Gastrocnemius medialis (tissue), 4 donors: ENCODE measurements at regions not wholly inside any gene's neighbourhood (a gene's known extent, or its start where the extent isn't known, plus 50 kb on each side); places are given as distances from the start of the nearest gene placed in this dataset.

Source experiments
- ATAC-seq, 2 donors: fragments of 150-250 bp; one replicate each; pipeline ENCODE4 v1.9.1; 2016
- DNase-seq, 2 donors: peaks; one replicate each; pipeline ENCODE4 v3.0.0-alpha.2; 2019
- H3K27ac ChIP-seq, 4 donors: fragments of 200-600 bp; sonication (generic); 1 replicate in 1 of 4; 2 replicates in 3 of 4; pipeline ENCODE4 v1.5.1; 2016 to 2018; ENCODE audit warnings: mild to moderate bottlenecking in 2 of 4, moderate library complexity in 1 of 4
- H3K27me3 ChIP-seq, 3 donors: fragments of 200-600 bp; sonication (generic) in 2 of 3; 1 replicate in 1 of 3; 2 replicates in 2 of 3; pipeline versions ENCODE4 v1.5.1 to v1.6.0; 2016 to 2019; ENCODE audit warnings: mild to moderate bottlenecking in 1 of 3, moderate library complexity in 1 of 3
- H3K36me3 ChIP-seq, 2 donors: fragments of 200-600 bp; sonication (generic) in 1 of 2; one replicate each; pipeline ENCODE4 v1.5.1; 2017 to 2018
- H3K4me1 ChIP-seq, 2 donors: fragments of 200-600 bp; sonication (generic) in 1 of 2; one replicate each; pipeline ENCODE4 v1.5.1; 2016 to 2017; ENCODE audit warnings: mild to moderate bottlenecking in 2 of 2
- H3K4me3 ChIP-seq, 4 donors: fragments of 200-600 bp; sonication (generic) in 3 of 4; 1 replicate in 1 of 4; 2 replicates in 3 of 4; pipeline ENCODE4 v1.5.1; 2016 to 2019; ENCODE audit warnings: mild to moderate bottlenecking in 2 of 4
- H3K9me3 ChIP-seq, 3 donors: fragments of 200-600 bp; sonication (generic) in 2 of 3; 1 replicate in 1 of 3; 2 replicates in 2 of 3; pipeline ENCODE4 v1.5.1; 2016 to 2019
- POLR2A ChIP-seq, 2 donors: fragments of 450-650 bp; IDR thresholded peaks; one replicate each; pipeline ENCODE4 v1.6.1; 2017; ENCODE audit warnings: antibody characterized with exemption in 2 of 2, mild to moderate bottlenecking in 2 of 2, moderate library complexity in 2 of 2
- in situ Hi-C, 4 donors: fragments of 200-750 bp; cut with MboI; loops; one replicate each; pipeline versions ENCODE4 v1.15.0 to v1.8.0; 2017; ENCODE audit warnings: low sequenced_read_pairs in 4 of 4
- intact Hi-C: fragments of 100-400 bp; cut with DNase I; formaldehyde crosslinking; loops from one replicate; pipeline ENCODE4 v1.15.1; 2023; ENCODE audit warnings: low total_unique reads
- TF ChIP-seq, protein P1 (sequence below), 5 experiments: fragments of 450-650 bp in 3 of 5; fragments of 200-600 bp in 2 of 5; sonication (generic) in 2 of 5; IDR thresholded peaks in 4 of 5; conservative IDR thresholded peaks in 1 of 5; 1 replicate in 4 of 5; 2 replicates in 1 of 5; pipeline ENCODE4 v1.5.1; 2016 to 2019; ENCODE audit warnings: antibody characterized with exemption in 5 of 5, mild to moderate bottlenecking in 3 of 5, moderate library complexity in 3 of 5

DNA sequence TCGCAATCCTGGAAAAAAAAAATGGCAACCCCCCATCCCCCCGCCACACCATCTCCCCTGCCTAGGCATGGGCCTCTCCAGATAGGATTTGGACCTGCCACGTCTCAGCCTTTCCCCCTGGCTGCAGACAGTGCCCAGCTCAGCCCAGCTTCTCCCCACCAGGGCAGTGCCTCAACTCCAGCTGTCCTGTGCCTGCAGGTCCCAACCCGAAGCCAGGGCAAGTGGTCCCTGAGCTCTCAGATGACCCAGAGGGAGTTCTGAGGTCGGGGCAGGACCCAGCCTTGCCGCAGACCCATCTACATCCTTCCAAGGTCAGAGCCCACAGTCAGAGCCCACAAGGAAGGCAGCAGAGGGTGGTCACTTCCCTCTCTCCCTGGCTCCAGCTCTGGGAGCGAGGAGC is 86.7 kb upstream of the POU3F1 start:
- peaks cover 11 to 29% (median 17%) of the 10 kb centered on the region in 3 donors for H3K27me3 ChIP-seq
- H3K4me3 ChIP-seq, result no peak overlapping the region
- intact Hi-C loops (no loop called here), in situ Hi-C loops (no loop called here)
- H3K4me1 ChIP-seq, result peaks cover 4 to 10% of the 10 kb centered on the region in 2 donors
- DNase-seq (no peak), ATAC-seq (no peak)
- TF ChIP-seq, protein P1, sequence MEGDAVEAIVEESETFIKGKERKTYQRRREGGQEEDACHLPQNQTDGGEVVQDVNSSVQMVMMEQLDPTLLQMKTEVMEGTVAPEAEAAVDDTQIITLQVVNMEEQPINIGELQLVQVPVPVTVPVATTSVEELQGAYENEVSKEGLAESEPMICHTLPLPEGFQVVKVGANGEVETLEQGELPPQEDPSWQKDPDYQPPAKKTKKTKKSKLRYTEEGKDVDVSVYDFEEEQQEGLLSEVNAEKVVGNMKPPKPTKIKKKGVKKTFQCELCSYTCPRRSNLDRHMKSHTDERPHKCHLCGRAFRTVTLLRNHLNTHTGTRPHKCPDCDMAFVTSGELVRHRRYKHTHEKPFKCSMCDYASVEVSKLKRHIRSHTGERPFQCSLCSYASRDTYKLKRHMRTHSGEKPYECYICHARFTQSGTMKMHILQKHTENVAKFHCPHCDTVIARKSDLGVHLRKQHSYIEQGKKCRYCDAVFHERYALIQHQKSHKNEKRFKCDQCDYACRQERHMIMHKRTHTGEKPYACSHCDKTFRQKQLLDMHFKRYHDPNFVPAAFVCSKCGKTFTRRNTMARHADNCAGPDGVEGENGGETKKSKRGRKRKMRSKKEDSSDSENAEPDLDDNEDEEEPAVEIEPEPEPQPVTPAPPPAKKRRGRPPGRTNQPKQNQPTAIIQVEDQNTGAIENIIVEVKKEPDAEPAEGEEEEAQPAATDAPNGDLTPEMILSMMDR (IDR thresholded peaks at IDR 0.05 in 4 of 5, conservative IDR thresholded peaks at IDR 0.05 in 1 of 5), result no peak
- TF ChIP-seq POLR2A (IDR thresholded peaks at IDR 0.05), result no peak
- H3K27ac ChIP-seq, result no peak overlapping the region
- no peaks in the 10 kb centered on the region for H3K9me3 ChIP-seq
- no peaks in the 10 kb centered on the region for H3K36me3 ChIP-seq

DNA sequence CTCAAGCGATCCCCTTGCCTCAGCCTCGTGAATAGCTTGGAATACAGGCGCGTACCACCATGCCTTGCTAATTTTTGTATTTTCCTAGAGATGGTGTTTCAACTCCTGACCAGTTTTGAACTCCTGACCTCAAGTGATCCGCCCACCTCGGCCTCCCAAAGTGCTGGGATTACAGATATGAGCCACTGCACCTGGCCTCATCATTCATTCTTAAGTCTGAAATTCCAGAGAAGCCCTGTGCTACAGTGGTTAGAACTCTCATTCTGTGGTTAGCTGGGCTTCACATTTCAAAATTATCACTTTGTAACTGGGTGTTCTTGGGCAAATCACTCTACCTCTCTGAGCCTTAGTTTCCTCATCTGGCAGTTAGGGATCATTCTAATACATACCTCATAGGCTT is 86.1 kb upstream of the POU3F1 start:
- TF ChIP-seq, protein P1 (IDR thresholded peaks at IDR 0.05 in 4 of 5, conservative IDR thresholded peaks at IDR 0.05 in 1 of 5), result no peak
- no peak for TF ChIP-seq POLR2A (IDR thresholded peaks at IDR 0.05)
- ATAC-seq (no peak), DNase-seq (no peak)
- Histone ChIP-seq H3K4me1 (peaks cover 4% of the 10 kb centered on the region in 2 donors), H3K36me3 (no peaks in the 10 kb centered on the region), H3K27ac (no peak overlapping the region), H3K27me3 (peaks cover 11 to 29% (median 17%) of the 10 kb centered on the region in 3 donors), H3K4me3 (no peak overlapping the region), H3K9me3 (no peaks in the 10 kb centered on the region)
- in situ Hi-C loops (no loop called here), intact Hi-C loops (no loop called here)

DNA sequence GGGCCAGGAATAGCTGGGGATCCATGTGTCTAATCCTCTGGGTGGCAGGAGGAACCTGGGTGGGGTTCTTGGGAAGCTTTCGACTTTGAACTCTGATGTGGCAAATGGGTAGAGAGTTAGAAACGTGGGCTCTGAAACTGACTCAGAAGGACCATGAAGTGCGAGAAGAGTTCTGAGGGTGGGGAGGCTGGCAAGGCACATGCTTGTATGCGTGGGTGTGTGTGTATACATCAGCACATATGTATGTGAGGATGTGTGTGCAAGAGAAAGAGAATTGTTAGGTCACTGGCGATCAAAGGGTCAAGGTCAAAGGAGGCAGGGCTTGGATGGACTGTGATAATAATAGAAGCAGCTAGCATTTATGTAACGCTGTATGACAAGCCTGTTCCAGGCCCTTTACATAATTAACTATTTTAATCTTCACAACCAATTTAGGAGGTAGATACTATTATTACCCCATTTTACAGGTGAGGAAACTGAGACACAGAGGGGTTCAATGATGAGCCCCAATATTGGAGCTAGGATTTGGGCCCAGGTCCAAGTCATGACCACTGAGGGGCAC is 84.5 kb upstream of the POU3F1 start:
- ATAC-seq, result no peak
- no peak for TF ChIP-seq POLR2A (IDR thresholded peaks at IDR 0.05)
- TF ChIP-seq, protein P1 (IDR thresholded peaks at IDR 0.05 in 4 of 5, conservative IDR thresholded peaks at IDR 0.05 in 1 of 5), result no peak
- DNase-seq, result no peak
- Histone ChIP-seq H3K9me3 (no peaks in the 10 kb centered on the region), H3K4me3 (no peak overlapping the region), H3K36me3 (no peaks in the 10 kb centered on the region), H3K4me1 (peaks cover 0 to under 1% of the 10 kb centered on the region in 2 donors), H3K27ac (no peak overlapping the region), H3K27me3 (peaks cover 11 to 26% (median 17%) of the 10 kb centered on the region in 3 donors)
- intact Hi-C loops, result no loop called here
- in situ Hi-C loops, result no loop called here

DNA sequence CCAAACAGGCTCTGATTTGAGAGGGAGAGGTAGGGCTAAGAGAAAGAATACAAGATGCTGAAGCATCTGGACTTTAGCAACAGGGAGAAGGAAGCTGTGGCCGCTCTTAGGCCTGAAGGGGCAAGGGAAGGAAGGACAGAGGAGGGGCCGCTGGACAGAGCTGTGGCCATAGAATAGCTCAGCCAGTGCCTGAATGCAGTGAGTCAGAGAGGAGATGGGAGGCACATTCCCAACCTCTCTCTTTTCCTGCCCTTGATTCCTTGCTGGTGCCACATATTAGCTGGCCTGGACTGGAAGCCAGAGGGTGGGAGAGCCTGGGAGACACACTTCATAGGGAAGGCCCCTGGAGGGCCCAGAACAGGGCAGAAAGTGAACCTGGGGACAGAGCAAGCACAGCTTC is 83.4 kb upstream of the POU3F1 start:
- H3K27ac ChIP-seq, result no peak overlapping the region
- in situ Hi-C loops (no loop called here), intact Hi-C loops (no loop called here)
- TF ChIP-seq, protein P1 (IDR thresholded peaks at IDR 0.05 in 4 of 5, conservative IDR thresholded peaks at IDR 0.05 in 1 of 5), result no peak
- TF ChIP-seq POLR2A (IDR thresholded peaks at IDR 0.05), result no peak
- no peak overlapping the region for H3K4me3 ChIP-seq
- no peaks in the 10 kb centered on the region for H3K4me1 ChIP-seq
- no peaks in the 10 kb centered on the region for H3K9me3 ChIP-seq
- H3K27me3 ChIP-seq, result peaks cover 11 to 26% (median 16%) of the 10 kb centered on the region in 3 donors
- ATAC-seq (no peak), DNase-seq (no peak)
- H3K36me3 ChIP-seq, result no peaks in the 10 kb centered on the region

DNA sequence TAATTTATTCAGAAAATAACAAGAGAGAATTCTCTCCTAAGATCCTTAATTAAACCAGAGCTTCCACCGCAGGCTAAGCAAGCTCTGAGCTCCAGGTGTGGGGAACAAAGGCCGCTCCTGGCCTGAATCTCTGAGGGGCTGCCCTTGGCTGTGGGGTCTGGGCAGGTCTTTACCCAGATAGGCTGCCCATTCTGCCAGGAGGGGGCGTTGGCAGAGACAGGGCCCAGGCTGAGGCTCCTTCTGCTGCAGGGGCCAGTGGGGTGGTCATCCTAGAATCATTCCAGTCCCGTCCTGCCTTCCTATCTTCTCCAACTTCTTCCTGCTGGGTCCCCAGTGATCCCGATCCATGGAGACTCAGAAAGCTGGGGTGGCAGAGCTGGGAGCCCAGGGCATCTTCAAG is 82.9 kb upstream of the POU3F1 start:
- no peak for TF ChIP-seq POLR2A (IDR thresholded peaks at IDR 0.05)
- TF ChIP-seq, protein P1 (IDR thresholded peaks at IDR 0.05 in 4 of 5, conservative IDR thresholded peaks at IDR 0.05 in 1 of 5), result no peak
- no peaks in the 10 kb centered on the region for H3K36me3 ChIP-seq
- no peak for DNase-seq
- peaks cover 7 to 21% (median 11%) of the 10 kb centered on the region in 3 donors for H3K27me3 ChIP-seq
- no peaks in the 10 kb centered on the region for H3K9me3 ChIP-seq
- in situ Hi-C loops (no loop called here), intact Hi-C loops (no loop called here)
- no peak for ATAC-seq
- H3K4me1 ChIP-seq, result no peaks in the 10 kb centered on the region
- H3K27ac ChIP-seq, result no peak overlapping the region
- H3K4me3 ChIP-seq, result no peak overlapping the region
